GM10248 (cell line): ENCODE measurements at regions not wholly inside any gene's neighbourhood (a gene's known extent, or its start where the extent isn't known, plus 50 kb on each side); places are given as distances from the start of the nearest gene placed in this dataset.
"Not testable (repeated sequence)": the region's sequence is repeated elsewhere in the genome, so short reads cannot be mapped to it uniquely, and the experiment has no call there.

Source experiments
- CTCF ChIA-PET: fragments of 300-600 bp; sonication (Branson Sonifier 250); formaldehyde crosslinking; extraction: SDS; loops from one replicate; lab custom pipeline; 2021; ENCODE audit warnings: antibody characterized with exemption; lab: Yijun Ruan, JAX
- POLR2A ChIA-PET: fragments of 350-650 bp; sonication (Branson Sonifier 250); formaldehyde crosslinking; extraction: SDS; loops from one replicate; lab custom pipeline; 2020; ENCODE audit warnings: antibody characterized with exemption; lab: Yijun Ruan, JAX
- DNase-seq: peaks from one replicate; pipeline ENCODE4 v3.0.0; 2012; ENCODE audit errors: extremely low spot score
- TF ChIP-seq, protein P1 (sequence below): IDR thresholded peaks from 2 replicates; pipeline ENCODE4 v1.5.1; 2012; ENCODE audit warnings: mild to moderate bottlenecking, low read depth; ENCODE audit errors: extremely low read depth, missing control alignments, control extremely low read depth

DNA sequence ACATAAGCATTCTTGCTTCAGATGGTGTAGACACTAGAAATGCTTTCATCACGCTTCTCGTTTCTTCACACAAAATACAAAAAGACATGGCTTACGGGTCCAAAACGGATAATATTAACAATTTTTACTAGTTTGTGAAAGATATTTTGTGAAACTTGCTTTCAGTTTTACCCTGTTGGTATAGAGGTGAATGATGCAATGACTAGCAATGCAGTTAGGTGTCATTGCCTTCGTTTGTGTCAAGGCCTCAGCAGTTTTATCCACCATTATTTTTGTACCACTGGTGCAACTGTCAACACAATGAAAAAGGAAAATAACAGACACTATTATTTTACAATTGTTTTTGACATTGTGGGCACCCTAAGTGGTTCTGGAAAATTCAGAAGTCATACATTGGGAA is 323.0 kb downstream of the FLRT2 start:
- no peak for DNase-seq
- TF ChIP-seq, protein P1, sequence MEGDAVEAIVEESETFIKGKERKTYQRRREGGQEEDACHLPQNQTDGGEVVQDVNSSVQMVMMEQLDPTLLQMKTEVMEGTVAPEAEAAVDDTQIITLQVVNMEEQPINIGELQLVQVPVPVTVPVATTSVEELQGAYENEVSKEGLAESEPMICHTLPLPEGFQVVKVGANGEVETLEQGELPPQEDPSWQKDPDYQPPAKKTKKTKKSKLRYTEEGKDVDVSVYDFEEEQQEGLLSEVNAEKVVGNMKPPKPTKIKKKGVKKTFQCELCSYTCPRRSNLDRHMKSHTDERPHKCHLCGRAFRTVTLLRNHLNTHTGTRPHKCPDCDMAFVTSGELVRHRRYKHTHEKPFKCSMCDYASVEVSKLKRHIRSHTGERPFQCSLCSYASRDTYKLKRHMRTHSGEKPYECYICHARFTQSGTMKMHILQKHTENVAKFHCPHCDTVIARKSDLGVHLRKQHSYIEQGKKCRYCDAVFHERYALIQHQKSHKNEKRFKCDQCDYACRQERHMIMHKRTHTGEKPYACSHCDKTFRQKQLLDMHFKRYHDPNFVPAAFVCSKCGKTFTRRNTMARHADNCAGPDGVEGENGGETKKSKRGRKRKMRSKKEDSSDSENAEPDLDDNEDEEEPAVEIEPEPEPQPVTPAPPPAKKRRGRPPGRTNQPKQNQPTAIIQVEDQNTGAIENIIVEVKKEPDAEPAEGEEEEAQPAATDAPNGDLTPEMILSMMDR = no peak
- CTCF ChIA-PET = no interaction called here
- POLR2A ChIA-PET = no interaction called here

DNA sequence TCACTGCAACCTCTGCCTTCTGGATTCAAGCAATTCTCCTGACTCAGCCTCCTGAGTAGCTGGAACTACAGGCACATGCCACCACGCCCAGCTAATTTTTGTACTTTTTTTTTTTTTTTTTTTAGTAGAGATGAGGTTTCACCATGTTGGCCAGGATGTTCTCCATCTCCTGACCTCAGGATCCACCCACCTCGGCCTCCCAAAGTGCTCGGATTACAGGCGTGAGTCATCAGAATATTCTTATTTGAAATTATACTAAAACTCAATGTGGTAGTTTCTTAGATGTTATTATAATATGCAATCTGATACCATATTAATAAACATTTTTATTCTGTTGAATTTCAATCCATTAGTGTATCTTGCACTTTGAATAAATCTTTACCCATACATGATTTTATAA is 322.2 kb downstream of the FLRT2 start:
- POLR2A ChIA-PET, DNase-seq, CTCF ChIA-PET: not testable (repeated sequence)

DNA sequence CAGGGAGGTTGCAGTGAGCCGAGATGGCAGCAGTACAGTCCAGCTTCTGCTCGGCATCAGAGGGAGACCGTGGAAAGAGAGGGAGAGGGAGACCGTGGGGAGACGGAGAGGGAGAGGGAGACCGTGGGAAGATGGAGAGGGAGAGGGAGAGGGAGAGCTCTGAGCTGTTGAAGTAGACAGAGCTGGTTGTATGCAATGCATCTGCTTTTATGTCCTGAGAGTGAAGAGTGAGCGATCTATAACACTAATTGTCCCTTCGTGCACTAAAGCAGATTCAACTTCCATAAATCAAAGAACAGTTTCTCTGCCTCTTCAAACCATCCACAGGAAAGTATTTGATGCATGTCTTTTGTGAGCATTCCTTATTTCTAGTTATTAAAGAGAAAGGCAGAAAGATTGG is 300.6 kb downstream of the FLRT2 start:
- DNase-seq, CTCF ChIA-PET: not testable (repeated sequence)

DNA sequence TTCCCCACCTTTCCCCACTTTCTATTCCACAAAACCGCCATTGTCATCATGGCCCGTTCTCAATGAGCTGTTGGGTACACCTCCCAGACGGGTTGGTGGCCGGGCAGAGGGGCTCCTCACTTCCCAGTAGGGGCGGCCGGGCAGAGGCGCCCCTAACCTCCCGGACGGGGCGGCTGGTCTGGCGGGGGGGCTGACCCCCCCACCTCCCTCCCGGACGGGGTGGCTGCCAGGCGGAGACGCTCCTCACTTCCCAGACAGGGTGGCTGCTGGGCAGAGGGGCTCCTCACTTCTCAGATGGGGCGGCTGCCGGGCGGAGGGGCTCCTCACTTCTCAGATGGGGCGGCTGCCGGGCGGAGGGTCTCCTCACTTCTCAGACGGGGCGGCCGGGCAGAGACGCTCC is 299.7 kb downstream of the FLRT2 start:
- CTCF ChIA-PET, DNase-seq, POLR2A ChIA-PET: not testable (repeated sequence)

More for the DNA sequence above, 300.6 kb downstream of the FLRT2 start:
- POLR2A ChIA-PET = not testable (repeated sequence)

DNA sequence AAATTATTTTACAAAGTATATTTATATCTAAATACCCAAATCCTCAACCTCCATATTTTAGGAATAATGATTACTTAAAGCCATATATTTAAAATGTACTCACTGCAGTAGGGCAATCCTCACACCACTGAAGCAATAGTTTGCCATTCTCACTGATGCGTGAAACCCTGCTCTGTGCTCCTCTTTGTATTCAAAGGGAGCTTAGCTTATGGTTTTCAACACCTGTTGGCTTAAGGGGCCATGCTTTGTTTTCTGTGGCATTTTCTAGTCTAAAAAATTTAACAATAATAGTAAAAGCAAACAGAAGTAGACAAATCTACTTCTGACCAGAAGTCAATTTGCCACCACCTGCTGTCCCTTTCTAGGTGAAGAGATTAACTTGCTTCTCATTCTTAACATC is 294.6 kb downstream of the FLRT2 start:
- ChIA-PET POLR2A (no interaction called here), CTCF (no interaction called here)
- TF ChIP-seq, protein P1 = no peak
- DNase-seq = no peak

DNA sequence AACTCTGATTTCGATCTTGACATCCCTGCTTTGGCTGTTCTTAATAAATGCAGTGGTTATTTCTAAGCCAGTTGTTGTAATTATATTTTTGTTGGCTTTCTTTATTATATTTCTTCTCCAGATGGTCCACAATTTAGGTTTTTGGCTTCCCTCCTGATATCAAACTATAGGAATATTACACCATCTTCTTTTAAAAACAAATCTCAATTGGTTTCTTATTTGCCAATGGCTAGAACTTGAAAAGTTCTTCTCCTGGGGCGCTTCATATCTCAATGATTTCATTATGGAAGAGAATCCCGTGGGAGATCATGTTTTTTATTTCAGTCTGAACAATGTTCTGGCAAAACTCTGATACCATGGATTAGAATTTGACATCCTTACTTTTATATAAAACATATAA is 292.3 kb downstream of the FLRT2 start:
- TF ChIP-seq, protein P1 = no peak
- CTCF ChIA-PET = interaction anchor here (1.5 kb wide), 1 partner anchor 8 kb away, joined by 5 read pairs; no protein-coding TSS in a partner anchor
- POLR2A ChIA-PET = no interaction called here
- DNase-seq = no peak

DNA sequence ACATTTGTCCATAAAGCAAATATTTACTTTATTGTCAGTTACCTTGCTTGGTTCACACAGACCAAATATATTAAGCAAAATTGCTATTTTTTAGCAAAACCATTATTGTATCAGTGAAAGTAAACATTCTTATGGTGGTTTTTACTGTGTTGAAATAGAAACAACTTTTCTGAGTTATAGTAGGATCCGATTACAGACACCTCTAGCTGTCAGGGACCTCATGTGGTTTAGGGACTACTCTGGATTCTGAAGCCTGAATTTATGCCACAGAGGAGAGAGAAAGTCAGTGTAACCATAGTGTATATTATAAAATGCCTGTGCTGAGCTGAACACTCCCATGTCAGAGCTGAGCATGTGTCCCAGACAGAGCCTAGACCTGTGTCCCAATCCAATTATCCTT is 287.5 kb downstream of the FLRT2 start:
- TF ChIP-seq, protein P1 = no peak
- ChIA-PET CTCF (no interaction called here), POLR2A (no interaction called here)
- DNase-seq = no peak

DNA sequence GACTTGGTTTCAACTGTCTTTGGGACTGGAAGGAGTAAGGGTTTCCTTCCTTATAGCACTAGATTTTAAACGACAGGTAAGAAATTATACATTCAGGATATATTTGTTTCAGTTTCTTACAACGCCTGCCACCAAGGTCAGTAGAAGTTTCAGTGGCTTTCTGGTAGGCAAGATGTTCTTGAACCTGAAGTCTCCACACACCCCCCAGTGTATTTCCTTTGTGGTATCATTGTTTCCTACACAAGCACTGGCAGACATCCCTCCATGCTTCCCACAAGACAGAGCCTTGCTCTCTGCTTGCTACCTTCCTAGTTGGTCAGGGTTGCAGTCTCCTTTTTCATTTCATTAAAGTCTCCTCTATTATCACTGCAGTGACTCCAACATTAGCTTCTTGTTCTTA is 283.1 kb downstream of the FLRT2 start:
- ChIA-PET CTCF (interaction anchor here (1.7 kb wide), 1 partner anchor 10 kb away, joined by 5 read pairs; no protein-coding TSS in a partner anchor), POLR2A (no interaction called here)
- no peak for DNase-seq
- TF ChIP-seq, protein P1 = no peak

DNA sequence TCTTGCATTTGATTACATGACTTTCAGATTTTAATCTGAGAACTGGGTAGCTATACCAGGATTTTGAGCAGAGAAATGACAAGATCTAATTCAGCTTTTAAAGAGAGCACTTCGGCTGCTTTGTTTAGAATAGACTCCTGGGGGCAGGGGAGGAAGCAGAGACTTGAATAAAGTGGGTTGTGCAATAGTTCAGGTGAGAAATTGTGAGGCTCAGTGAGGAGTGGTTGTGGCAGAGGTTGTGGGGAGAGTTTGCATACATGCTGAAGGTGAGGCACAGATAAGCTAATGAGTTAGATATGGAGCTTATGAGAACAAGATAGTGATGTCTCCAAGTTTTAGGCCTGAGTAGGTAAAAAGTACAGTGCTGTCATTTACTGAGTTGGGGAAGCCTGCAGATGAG is 281.4 kb downstream of the FLRT2 start:
- TF ChIP-seq, protein P1 = no peak
- POLR2A ChIA-PET = no interaction called here
- no peak for DNase-seq
- CTCF ChIA-PET = no interaction called here
